ENCODE measurements at regions not wholly inside any gene's neighbourhood (a gene's known extent, or its start where the extent isn't known, plus 50 kb on each side); places are given as distances from the start of the nearest gene placed in this dataset.

DNA sequence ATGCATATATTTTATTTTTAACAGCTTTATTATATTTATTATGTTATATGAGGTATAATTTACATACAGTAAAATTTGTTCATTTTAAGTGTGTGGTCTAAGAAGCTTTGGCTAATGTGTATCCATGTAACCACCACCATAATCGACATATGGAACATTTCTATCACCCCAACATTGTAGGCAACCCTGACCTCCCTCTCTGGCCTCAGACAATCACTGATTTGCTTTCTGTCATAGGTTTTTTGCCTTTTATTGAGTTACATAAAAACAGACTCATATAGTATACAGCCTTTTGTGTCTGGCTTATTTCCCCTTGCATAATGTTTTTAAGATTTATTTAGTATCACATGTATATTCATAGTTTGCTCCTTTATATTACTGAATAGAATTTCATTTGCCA, 90.7 kb upstream of the KL start:
- H3K9ac ChIP-seq (ENCODE audit: control insufficient read depth, insufficient read depth, low read length), result no peak overlapping the region
- no peaks in the 10 kb centered on the region for H3K9me3 ChIP-seq (replicated peaks; ENCODE audit: control insufficient read depth, insufficient read depth, low read length)
- no peak overlapping the region for H3K4me2 ChIP-seq (ENCODE audit: control insufficient read depth, insufficient read depth)
- RAD21 ChIA-PET (ENCODE audit: unreplicated experiment), result interaction anchor here (1.2 kb wide), 1 partner anchor 15 kb away, joined by 4 read pairs; no protein-coding TSS in a partner anchor
- ATAC-seq (no peak), FAIRE-seq (no peak), DNase-seq (ENCODE audit: low read depth, low spot score) (no peak)
- H2AFZ ChIP-seq (ENCODE audit: control insufficient read depth, low read depth, low read length), result no peak overlapping the region
- intact Hi-C loops (cut with micrococcal nuclease; ENCODE audit: unreplicated experiment) (no loop called here), in situ Hi-C loops (cut with MboI) (no loop called here)
- SMC1A ChIA-PET (ENCODE audit: uncharacterized antibody, unreplicated experiment), result interaction anchor here (0.9 to 4.8 kb wide), 5 partner anchors 9 to 65 kb away, joined by 3 to 32 read pairs (median 4); no protein-coding TSS in a partner anchor
- H3K79me2 ChIP-seq (ENCODE audit: control insufficient read depth, insufficient read depth, low read length), result no peaks in the 10 kb centered on the region
- H3K27me3 ChIP-seq (replicated peaks in 1 of 2; ENCODE audit: control insufficient read depth in 2 of 2, insufficient read depth in 2 of 2, low read length in 1 of 2), result no peaks in the 10 kb centered on the region
- POLR2A ChIA-PET, result no interaction called here
- CTCF ChIA-PET, result interaction anchor here (0.9 to 1.5 kb wide), 3 partner anchors 9 to 12 kb away, joined by 3 to 5 read pairs (median 3); no protein-coding TSS in a partner anchor
- no TSS peak for BruUV-seq (replicated peaks)
- no peaks in the 10 kb centered on the region for H3K4me1 ChIP-seq (ENCODE audit: control insufficient read depth, insufficient read depth, low read length)
- no peaks in the 10 kb centered on the region for H3K36me3 ChIP-seq (ENCODE audit: control insufficient read depth in 2 of 2, insufficient read depth in 2 of 2, low read length in 1 of 2)
- no peak overlapping the region for H3K4me3 ChIP-seq
- H4K20me1 ChIP-seq (ENCODE audit: control insufficient read depth, insufficient read depth), result no peaks in the 10 kb centered on the region
- TF ChIP-seq IKZF1 (conservative IDR thresholded peaks at IDR 0.05) (no peak), RELA (IDR thresholded peaks at IDR 0.05; ENCODE audit: borderline replicate concordance, partially characterized antibody) (no peak), ZNF384 (IDR thresholded peaks at IDR 0.05; ENCODE audit: borderline replicate concordance, low read depth, low read length) (no peak), STAT3 (IDR thresholded peaks at IDR 0.05; ENCODE audit: low read depth, low read length) (no peak), ZZZ3 (IDR thresholded peaks at IDR 0.05; ENCODE audit: control insufficient read depth, insufficient read length, low read depth) (no peak), PRDM15 (CRISPR knock-in tag; IDR thresholded peaks at IDR 0.05) (no peak), HDGF (IDR thresholded peaks at IDR 0.05) (no peak), TBL1XR1 (IDR thresholded peaks at IDR 0.05; ENCODE audit: low read depth, low read length) (no peak), SREBF2 (IDR thresholded peaks at IDR 0.05; ENCODE audit: low read length) (no peak), KLF5 (IDR thresholded peaks at IDR 0.05; ENCODE audit: partially characterized antibody) (no peak), BMI1 (IDR thresholded peaks at IDR 0.05; ENCODE audit: borderline replicate concordance) (no peak), EGR1 (IDR thresholded peaks at IDR 0.05; ENCODE audit: borderline replicate concordance in 1 of 2, low read depth in 2 of 2, low read length in 2 of 2) (no peak), CHD4 (IDR thresholded peaks at IDR 0.05) (no peak)
- WGBS (ENCODE audit: insufficient coverage, insufficient replicate concordance, low lambda C conversion rate, missing lambda C conversion rate), result 45% methylated on average over 1 of the region's 1 CpG
- no peak overlapping the region for H3K27ac ChIP-seq (ENCODE audit: control insufficient read depth, insufficient read depth)
